OCI-LY3 (cell line): ENCODE measurements at regions not wholly inside any gene's neighbourhood (a gene's known extent, or its start where the extent isn't known, plus 50 kb on each side); places are given as distances from the start of the nearest gene placed in this dataset.

Source experiments
- EZH2phosphoT487 ChIP-seq: fragments of 200-600 bp; shearing (Covaris generic); IDR thresholded peaks from 2 replicates; pipeline ENCODE4 v1.6.1; 2018; ENCODE audit warnings: antibody characterized with exemption, mixed run types, low read depth
- TF ChIP-seq, protein P1 (sequence below): fragments of 200-600, 300-600 bp; sonication (generic); IDR thresholded peaks from 2 replicates; pipeline ENCODE4 v1.5.1; 2014; ENCODE audit warnings: antibody characterized with exemption, low read length, low read depth

DNA sequence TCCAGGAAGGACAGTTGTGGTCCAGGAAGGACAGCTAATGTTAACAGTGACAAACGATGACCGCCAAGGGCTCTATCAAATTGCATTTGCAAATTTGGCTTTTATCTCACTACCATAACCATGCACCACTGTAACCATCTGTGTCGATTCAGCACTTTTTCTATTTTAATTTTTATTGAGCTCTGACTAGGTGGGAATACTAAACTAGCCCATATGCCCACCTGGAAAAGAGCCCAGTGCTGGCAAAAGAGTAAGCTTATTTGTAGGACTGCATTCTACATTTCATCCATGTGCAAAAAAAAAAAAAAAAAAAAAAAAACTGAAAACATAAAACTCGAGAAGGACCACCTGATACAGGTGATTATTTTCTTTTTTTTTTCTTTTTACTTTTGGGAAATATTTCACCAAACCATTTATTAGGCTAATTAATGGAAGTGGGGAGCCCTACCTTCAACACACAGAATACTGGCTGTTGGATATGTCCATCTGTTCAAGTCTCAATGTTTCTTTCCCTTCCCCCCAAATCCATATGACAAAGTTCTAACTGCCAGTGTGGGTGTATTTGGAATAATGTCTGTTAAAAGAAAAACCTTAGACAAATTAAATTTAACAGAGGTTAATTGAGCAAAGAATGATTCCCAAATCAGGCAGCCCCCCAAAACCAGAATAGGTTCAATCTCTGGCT lies 99.5 kb upstream of the MXRA5 start:
- TF ChIP-seq, protein P1, sequence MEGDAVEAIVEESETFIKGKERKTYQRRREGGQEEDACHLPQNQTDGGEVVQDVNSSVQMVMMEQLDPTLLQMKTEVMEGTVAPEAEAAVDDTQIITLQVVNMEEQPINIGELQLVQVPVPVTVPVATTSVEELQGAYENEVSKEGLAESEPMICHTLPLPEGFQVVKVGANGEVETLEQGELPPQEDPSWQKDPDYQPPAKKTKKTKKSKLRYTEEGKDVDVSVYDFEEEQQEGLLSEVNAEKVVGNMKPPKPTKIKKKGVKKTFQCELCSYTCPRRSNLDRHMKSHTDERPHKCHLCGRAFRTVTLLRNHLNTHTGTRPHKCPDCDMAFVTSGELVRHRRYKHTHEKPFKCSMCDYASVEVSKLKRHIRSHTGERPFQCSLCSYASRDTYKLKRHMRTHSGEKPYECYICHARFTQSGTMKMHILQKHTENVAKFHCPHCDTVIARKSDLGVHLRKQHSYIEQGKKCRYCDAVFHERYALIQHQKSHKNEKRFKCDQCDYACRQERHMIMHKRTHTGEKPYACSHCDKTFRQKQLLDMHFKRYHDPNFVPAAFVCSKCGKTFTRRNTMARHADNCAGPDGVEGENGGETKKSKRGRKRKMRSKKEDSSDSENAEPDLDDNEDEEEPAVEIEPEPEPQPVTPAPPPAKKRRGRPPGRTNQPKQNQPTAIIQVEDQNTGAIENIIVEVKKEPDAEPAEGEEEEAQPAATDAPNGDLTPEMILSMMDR = no peak
- TF ChIP-seq EZH2phosphoT487 = no peak
